COLO668 (cell line): ENCODE measurements at regions not wholly inside any gene's neighbourhood (a gene's known extent, or its start where the extent isn't known, plus 50 kb on each side); places are given as distances from the start of the nearest gene placed in this dataset.
"Not testable (repeated sequence)": the region's sequence is repeated elsewhere in the genome, so short reads cannot be mapped to it uniquely, and the experiment has no call there.

ENCODE experiments used
- DNase-seq: peaks from one replicate; lab custom pipeline; 2025; ENCODE audit not compliant: unreplicated experiment; lab: John Stamatoyannopoulos, UW

DNA sequence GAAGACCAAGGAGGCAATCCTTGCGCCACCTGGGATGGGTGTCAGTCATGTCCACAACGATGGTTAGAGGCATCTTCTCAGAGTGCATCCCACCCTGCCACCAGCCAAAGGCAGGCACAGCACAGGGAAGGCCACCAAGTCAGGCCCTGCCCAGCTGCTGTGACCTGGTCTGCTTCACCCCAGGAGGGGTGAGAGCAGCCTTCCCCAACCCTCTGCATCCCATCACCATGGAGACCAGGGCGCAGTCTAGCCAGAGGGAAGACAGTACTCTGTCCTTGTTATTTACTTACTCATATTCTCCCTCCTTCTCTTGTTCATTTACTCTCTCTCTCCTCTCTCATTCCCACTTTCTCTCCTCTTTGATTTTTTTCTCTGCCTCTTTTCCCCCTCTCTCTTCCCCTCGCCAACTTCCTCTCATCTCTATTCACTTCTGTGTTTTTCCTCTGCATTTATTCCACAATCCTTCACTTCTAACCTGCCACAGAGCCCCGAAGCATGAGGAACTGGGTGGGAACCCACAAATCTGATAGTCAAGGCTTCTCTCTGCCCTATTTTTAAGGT lies 749.4 kb downstream of the UQCRFS1 start:
- DNase-seq, result no peak

DNA sequence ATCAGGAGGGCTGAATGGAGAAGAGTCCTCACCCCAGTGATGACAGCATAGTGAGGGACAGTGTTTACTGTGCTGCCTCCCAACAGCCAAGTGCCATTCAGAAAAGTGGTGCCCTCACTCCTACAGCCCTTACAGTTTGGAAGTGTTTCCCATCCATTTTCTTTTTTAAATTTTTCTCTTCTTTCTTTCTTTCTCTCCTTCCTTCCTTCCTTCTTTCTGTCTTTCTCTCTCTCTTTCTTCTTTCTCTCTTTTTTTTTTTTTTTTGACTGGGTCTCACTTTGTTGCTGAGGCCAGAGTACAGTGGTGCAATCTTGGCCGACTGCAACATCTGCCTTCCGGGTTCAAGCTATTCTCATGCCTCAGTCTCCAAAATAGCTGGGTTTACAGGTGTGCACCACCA lies 755.3 kb downstream of the UQCRFS1 start:
- DNase-seq, result no peak

DNA sequence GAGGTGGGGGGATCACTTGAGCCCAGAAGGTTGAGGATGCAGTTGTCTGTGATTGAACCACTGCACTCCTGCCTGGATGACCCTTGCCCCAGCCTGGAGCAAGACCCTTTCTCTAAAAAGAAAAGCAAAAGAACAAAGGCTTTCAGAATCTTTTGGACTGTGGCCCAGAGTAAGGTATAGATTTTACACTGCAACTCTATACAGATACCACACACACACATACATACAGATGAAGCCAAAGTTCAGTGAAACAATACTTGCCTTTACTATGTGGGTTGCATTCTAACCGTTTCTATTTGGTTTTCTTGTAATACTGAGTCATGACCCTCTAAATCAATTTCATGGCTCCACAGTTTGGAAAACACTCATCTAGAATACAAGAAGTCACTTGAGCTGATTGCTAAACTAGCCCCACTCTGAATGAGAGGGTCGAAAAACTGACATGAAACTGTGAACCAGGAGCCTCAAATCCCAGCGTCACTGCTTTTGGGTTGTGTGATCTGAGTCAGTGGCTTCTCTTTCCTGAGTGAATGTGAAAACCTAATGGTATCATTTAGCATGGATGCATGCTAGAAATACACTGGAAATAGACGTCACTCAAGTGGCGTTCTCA lies 756.1 kb downstream of the UQCRFS1 start:
- no peak for DNase-seq

DNA sequence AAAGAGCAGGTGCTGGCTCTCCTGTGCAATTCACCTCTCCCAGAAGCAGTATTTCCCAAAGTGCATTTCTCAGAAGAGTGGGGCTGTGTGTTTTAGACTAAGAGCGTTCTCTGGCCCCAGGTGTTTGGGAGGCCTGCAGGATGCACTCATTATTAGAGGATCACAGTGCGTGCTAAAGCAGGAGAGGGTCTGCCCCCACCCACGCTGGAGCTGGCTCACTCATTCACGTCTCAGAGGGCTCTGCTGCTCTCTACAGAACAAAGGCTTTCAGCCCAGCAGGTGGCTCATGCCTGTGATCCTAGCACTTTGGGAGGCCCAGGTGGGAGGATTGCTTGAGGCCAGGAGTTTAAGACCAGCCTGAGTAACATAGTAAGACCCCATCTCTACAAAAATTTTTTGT lies 756.7 kb downstream of the UQCRFS1 start:
- no peak for DNase-seq

DNA sequence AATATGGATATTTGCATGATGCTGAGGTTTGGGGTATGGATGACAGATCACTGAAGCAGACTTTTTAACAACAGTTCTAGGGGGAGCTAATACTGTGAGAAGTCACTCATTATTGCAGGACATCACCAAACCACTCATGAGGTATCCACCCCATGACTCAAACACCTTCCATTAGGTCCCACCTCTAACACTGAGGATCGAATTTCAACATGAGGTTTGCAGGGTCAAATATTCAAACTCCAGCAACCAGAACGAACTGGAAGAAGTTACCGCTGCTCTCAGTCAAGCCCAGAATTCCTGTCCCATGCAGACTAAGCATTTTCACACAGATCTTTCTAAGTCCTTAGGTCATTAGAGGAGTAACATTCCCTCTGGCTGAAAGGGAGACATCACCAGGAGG lies 758.9 kb downstream of the UQCRFS1 start:
- no peak for DNase-seq

DNA sequence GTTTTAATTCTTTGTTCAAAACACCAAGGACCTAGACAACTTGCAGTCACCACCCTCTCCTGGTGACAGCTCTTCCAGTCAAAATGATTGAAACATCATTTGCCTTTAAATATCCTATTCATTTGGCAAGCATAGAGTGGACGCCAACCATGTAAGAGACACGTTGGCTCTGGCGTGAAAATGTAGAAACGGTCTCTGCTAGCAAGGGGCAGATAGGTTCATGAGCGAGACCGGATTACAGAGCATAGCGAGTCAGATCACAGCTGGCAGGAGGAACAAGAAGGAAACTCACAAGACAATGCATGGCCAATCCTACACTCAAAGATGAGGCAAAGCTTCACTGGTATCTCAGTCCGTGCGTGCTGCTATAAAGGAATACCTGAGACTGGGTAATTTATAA lies 759.5 kb downstream of the UQCRFS1 start:
- DNase-seq, result no peak

DNA sequence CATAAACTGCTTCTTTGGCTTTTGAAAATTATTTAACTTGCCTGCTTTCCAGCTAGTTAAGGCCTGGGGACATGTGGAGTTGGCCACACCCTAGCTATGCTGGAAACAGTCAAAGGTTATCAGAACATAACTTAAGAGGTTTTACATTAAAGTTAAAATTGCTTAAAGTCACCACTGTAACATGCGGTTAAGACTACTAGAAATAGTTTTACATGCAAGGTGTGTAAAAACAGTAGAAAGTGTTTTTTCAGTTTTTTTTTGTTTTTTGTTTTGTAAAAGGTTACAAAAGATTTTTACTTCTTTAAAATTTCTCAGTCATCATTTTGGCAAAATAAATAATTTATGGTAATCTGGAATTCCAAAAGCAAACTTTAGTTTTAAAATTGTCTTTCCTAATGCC lies 763.1 kb downstream of the UQCRFS1 start:
- no peak for DNase-seq

DNA sequence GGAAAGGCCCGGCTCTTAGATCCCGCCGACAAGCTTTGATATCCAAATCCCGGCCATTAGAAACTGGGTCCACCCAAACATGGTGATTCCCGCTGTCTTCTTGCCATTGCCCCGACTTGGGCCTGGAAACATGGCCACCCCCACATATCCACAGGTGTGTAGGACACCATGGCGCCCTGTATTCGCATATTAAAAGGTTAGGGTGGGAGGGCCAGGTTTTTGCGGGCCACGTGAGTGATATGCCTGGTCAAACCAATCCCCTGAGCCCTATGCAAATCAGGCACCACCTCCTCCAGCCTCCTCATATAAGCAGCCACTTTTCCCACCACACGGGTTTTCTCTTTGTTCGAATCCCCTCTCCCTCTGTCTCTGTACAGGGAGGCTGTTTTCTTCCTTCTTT lies 766.4 kb downstream of the UQCRFS1 start:
- DNase-seq, result no peak

DNA sequence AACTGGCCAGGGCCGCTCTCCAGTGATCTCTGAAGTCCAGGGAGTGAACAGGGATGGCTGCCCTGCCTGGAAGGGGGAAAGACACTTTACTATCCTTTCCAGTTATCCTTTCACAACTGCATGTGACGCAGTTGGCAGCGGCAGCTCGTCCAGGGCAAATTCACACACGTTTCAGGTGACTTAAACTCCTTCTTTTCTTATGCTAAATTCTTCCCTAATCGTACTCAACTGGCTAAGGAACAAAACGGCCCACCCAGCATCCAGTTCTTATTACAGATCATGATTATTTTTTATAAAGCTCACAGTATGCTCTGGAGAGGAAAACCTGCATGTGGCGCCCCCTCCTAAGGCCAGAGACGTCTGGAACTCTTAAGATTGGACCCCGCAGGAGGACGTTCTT lies 767.1 kb downstream of the UQCRFS1 start:
- DNase-seq, result no peak

DNA sequence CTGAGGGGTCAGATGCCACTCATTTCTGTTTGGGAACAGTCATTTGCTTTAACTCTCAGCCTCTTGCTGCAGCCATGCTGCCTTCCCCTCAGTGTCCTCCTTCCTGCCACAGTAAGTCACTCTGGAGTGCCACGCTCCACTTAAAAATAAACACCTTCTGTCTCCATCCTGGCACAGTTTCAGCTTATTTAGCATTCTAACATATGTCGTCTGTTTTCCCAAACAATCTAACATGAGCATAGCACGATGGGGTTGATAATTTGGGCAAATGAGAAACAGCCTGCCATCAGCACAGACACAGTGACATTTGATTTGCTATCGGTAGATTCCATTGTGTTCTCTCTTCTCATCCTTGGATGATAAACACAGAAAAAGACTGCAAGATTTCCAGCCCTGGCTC lies 768.6 kb downstream of the UQCRFS1 start:
- DNase-seq, result no peak

DNA sequence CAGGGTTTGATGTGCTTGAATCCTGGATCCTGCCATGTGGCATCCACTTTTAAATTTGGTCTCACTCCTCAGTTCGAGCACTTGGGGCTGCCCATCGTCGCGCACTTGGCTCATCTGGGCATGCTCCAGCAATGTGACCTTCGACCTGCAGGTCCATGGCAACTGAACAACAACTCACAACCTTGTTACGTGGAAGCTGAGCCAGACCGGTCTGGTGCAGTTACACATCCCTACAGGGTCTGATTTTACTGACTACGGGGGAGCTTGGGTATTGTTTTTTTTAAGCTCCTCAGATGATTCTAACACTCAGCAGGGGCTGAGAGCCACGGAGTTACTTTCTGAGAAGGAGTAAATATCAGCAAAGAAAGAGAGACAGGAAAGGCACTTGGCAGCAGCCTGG lies 769.6 kb downstream of the UQCRFS1 start:
- DNase-seq, result no peak

DNA sequence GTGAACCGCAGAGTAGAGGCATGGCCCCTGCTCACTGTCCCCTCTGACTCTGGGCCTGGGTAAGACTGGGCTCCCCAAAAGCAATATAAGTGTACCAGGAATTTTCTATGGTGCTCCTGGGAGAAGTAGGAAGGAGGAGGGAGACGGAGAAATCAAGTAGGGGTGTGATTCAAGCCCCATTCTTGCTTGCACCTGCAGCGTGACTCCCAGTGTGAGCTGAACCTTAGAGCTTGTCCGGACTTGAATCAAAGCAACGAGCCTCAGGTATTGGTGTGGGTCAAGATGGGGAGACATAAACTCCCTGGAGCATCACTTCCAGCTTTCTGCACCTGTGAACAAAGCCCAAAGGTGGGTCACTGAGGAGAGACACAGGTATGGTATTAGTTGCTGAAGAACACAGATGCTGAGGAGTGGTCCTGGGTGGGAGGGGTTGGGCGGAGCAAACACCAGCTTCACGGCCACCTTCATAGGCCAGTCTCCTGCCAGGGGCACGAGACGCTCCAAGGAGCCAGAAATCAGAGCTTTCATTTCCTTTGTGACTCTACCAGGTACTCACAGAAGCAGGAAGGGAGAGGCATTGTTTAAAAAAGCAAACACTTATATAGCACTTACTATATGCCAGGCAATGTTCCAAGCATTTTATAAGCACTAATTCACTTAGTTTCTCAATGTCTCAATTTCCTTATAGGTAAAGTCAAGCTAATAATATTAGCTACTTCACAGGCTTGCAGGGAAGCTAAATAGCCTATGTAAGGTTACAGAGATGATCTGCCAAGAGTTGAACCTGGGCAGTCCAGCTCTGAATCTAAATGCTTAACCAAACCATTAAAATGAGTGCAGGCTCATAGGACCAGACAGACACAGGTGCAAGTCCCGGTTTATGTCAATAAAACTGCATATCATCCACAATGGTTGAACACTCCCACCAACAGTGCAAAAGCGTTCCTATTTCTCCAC lies 775.3 kb downstream of the UQCRFS1 start:
- no peak for DNase-seq

DNA sequence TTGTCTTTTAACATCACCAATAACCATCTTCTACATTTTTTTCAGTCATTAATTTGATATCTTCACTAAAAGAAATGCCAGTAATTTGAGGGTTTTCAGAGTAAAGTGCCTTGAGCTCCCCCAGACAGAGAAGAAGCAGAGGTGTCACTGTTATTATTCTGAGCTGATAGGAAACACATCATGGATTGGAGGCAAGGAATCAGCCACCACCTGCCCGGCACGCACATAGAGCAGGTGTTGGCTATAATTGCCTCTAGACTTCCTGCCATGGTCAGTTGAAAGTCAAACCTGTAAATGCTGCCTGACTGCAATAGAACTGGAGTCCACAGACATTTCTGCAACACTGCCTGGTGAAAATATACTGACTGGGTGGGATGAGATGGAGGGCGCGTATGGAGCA lies 776.6 kb downstream of the UQCRFS1 start:
- no peak for DNase-seq

DNA sequence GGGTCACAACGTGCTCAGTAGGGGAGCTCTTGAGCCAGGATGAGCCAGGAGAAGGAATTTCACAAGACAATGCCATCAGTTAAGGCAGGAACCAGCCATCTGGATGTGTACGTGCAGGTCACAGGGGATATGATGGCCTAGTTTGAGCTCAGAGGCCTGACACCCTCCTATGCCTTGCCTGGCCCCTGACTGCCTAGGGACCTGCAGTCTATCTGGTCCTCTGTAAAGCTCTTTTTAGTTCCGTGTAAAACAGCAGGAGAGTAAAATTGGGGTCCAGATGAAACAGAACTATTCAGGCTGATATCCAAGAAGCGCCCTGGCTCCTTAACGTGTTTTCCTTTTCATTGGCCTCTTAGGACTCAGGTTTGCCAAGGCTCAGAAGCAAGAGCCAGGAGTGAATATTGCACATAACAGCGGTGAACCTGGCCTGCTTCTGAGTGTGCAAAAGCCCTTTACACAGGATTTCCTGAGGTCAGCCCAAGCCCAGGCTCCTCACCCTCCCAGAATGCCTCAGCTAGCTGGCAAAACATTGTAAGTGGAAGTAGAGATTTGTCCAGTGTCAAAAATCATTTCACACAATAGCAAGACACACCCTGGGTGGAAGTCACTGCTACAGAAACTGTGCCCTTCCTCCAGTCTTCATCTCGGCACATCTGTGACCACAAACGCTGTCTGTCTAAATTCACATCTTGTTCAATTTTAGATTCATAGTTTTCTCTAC lies 777.2 kb downstream of the UQCRFS1 start:
- DNase-seq, result no peak

DNA sequence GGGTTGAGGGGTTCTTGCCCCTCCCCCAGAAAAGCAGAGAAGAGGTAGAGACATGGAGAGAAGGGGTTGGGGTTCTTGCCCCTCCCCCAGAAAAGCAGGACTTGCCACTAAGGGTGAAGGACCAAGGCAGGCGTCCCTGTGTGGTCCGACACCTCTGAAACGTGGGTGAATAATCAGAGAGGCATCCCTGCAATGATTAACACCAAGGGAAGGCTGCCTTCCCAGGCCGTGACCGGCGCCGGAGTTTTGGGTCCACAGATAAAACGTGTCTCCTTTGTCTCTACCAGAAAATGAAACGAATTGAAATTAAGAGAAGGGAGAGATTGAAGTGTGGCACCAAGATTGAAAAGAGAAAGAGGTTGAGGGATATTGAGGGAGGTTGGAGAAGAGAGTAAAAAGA lies 778.2 kb downstream of the UQCRFS1 start:
- not testable (repeated sequence) for DNase-seq

DNA sequence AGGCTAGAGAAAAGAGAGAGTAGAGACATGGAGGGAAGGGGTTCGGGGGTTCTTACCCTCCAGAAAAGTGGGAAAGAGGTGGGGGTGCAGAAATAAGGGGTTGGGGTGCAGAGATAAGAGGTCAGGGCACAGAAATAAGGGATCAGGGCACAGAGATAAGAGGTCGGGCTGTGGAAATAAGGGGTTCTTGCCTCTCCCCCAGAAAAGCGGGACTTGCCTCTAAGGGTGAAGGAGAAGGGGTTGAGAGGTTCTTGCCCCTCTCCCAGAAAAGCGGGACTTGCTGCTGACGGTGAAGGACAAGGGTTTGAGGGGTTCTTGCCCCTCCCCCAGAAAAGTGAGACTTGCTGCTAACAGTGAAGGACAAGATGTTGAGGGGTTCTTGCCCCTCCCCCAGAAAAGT lies 778.6 kb downstream of the UQCRFS1 start:
- DNase-seq, result not testable (repeated sequence)

DNA sequence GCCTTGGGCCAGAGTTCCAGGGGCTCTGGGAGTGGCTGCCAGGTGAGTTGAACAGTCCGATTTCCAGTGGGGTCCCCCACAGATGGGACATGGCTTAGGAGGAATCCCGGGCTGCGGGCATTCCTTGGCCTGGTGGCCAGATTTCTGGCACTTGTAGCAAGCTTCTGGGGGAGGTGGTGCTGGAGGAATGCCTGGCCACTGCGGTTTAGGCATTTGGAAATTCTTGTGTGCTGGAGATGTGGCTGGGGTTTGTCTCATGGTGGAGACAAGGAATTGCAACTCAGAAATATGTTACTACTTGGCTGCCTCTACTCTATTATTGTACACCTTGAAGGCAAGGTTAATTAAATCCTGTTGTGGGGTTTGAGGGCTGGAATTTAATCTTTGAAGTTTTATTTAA lies 779.8 kb downstream of the UQCRFS1 start:
- DNase-seq, result not testable (repeated sequence)

DNA sequence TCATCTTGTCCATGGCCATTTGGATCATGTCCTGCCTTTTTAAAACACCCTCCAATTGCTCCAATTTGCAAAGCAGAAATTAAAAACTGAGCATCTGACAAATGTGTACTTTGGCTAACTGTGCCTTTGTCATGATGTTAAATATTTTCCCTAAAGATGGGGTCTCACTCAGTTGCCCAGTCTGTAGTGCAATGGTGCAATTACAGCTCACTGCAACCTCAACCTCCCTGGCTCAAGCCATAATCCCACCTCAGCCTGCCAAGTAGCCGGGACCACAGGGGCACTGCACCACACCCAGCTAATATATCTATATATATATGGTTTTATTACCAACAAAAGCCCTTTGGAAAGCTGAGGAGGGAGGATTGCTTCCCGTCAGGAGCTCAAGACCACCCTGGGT lies 782.7 kb downstream of the UQCRFS1 start:
- no peak for DNase-seq

DNA sequence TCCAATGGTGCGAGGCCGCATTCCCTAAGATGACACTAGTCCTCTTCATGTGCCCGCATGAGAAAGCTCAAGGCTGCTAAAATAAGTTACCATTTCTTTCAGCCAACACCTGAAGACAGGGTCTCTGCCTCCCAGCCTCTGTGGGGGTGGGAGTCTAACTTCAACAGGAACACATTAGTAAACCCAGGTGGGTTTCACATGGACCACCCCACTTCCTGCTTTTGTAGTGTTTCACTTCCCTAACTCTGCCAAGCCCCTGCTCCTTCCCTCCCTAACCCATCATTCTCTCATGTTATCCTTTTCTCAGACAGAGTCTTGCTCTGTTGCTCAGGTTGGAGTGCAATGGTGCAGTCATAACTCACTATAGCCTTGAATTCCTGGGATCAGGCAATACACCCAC lies 783.6 kb downstream of the UQCRFS1 start:
- DNase-seq, result no peak

DNA sequence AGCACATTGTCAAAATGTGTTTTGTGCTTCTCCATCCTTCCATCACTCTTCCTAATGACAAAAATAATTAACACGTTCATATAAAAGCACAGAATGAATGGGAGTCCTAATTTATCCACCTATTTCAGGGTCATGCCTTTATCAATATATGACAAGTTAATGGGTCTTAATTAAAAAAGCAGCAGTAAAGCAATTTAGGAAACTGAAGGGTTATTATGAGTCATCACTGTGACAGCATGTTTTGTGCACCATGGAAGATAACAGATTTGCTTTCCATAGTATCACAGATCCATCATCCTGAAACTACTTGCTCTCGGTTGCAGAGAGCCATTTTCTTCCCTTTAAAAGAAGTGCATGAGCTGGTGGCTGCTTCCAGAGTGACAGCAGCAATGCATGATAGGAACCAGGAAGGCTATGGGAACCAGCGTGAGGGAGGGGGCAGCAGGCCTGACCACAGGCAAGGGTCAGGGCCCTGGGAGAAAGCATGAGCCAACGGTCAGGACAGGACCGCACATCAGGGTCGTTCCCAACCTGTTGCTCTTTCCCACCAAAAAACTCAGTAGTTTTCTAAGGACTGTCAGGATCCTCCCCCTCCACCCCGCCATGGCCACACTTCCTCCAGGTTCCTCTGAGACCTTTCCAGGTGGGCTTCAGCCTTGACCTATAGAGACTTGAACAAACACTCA lies 784.1 kb downstream of the UQCRFS1 start:
- DNase-seq, result no peak
